OCI-LY1 (cell line): ENCODE measurements at regions not wholly inside any gene's neighbourhood (a gene's known extent, or its start where the extent isn't known, plus 50 kb on each side); places are given as distances from the start of the nearest gene placed in this dataset.

Experiments used
- H2AFZ ChIP-seq: fragments of 200-600 bp; sonication (generic), shearing (Covaris generic); 2 replicates; pipeline ENCODE4 v1.6.0; 2014; ENCODE audit warnings: antibody characterized with exemption, mild to moderate bottlenecking, low read length
- H3F3A ChIP-seq: fragments of 200-600 bp; sonication (generic), shearing (Covaris generic); 2 replicates; pipeline ENCODE4 v1.6.0; 2014; ENCODE audit warnings: mild to moderate bottlenecking, antibody characterized with exemption, low read length, moderate library complexity; ENCODE audit not compliant: insufficient read depth
- H3K27ac ChIP-seq: fragments of 200-600 bp; sonication (generic); 2 replicates; pipeline ENCODE4 v1.5.1; 2014; ENCODE audit warnings: low read length, mixed run types, mild to moderate bottlenecking, low read depth; ENCODE audit not compliant: poor library complexity, severe bottlenecking
- H3K27me3 ChIP-seq: fragments of 200-600 bp; sonication (generic); 2 replicates; pipeline ENCODE4 v1.6.0; 2014; ENCODE audit warnings: antibody characterized with exemption, mild to moderate bottlenecking, low read length, moderate library complexity; ENCODE audit not compliant: insufficient read depth
- H3K36me3 ChIP-seq: fragments of 200-600 bp; sonication (generic); 2 replicates; pipeline ENCODE4 v1.6.1; 2014; ENCODE audit warnings: mild to moderate bottlenecking, antibody characterized with exemption, low read length, moderate library complexity, mixed read lengths; ENCODE audit not compliant: insufficient read depth
- H3K4me1 ChIP-seq: fragments of 200-600 bp; sonication (generic); 2 replicates; pipeline ENCODE4 v1.5.1; 2014; ENCODE audit warnings: mild to moderate bottlenecking, low read length, moderate library complexity; ENCODE audit not compliant: insufficient read depth, severe bottlenecking
- H3K4me2 ChIP-seq: fragments of 200-600 bp; sonication (generic), shearing (Covaris generic); 2 replicates; pipeline ENCODE4 v1.6.1; 2014; ENCODE audit warnings: low read length
- H3K4me3 ChIP-seq: fragments of 200-600 bp; sonication (generic); 2 replicates; pipeline ENCODE4 v1.5.1; 2014; ENCODE audit warnings: low read length, low read depth, mild to moderate bottlenecking, mixed read lengths; ENCODE audit not compliant: poor library complexity, severe bottlenecking
- H3K79me2 ChIP-seq: fragments of 200-600 bp; shearing (Covaris generic); 2 replicates; pipeline ENCODE4 v1.6.1; 2016; ENCODE audit warnings: mixed run types, low read length, mixed read lengths; ENCODE audit not compliant: insufficient read depth
- H3K9ac ChIP-seq: fragments of 200-600 bp; sonication (generic), shearing (Covaris generic); 2 replicates; pipeline ENCODE4 v1.6.1; 2014; ENCODE audit warnings: mild to moderate bottlenecking, low read length, mixed read lengths
- H3K9me2 ChIP-seq: fragments of 200-600 bp; sonication (generic), shearing (Covaris generic); 2 replicates; pipeline ENCODE4 v1.6.1; 2014; ENCODE audit warnings: low read depth, mild to moderate bottlenecking, low read length, mixed read lengths
- H3K9me3 ChIP-seq: fragments of 200-600 bp; shearing (Covaris generic); 2 replicates; pipeline ENCODE4 v1.6.1; 2014; ENCODE audit warnings: low read length, mixed read lengths
- H4K20me1 ChIP-seq: fragments of 200-600 bp; sonication (generic), shearing (Covaris generic); 2 replicates; pipeline ENCODE4 v1.6.0; 2016; ENCODE audit warnings: mild to moderate bottlenecking, low read length; ENCODE audit not compliant: insufficient read depth
- CTCF ChIP-seq: fragments of 200-600 bp; sonication (generic), shearing (Covaris generic); IDR thresholded peaks from 2 replicates; pipeline ENCODE4 v1.5.1; 2017; ENCODE audit warnings: mild to moderate bottlenecking, antibody characterized with exemption, low read length, moderate library complexity, mixed read lengths
- EZH2 ChIP-seq: fragments of 200-600 bp; sonication (generic), shearing (Covaris generic); IDR thresholded peaks from 2 replicates; pipeline ENCODE4 v1.8.0; 2017; ENCODE audit warnings: borderline replicate concordance, mixed run types, mild to moderate bottlenecking, antibody characterized with exemption, low read length, moderate library complexity, mixed read lengths

- Histone ChIP-seq H3K79me2 (no peaks in the 10 kb centered on the region), H3F3A (no peaks in the 10 kb centered on the region), H3K4me2 (no peak overlapping the region), H2AFZ (peak overlapping the region; percentile 77), H3K4me3 (no peak overlapping the region), H3K27me3 (no peaks in the 10 kb centered on the region), H3K9me2 (no peaks in the 10 kb centered on the region), H3K9me3 (peaks cover 8% of the 10 kb centered on the region; the same call in 1 of the 2 replicates), H3K27ac (no peak overlapping the region), H3K9ac (no peak overlapping the region), H3K36me3 (no peaks in the 10 kb centered on the region), H4K20me1 (no peaks in the 10 kb centered on the region), H3K4me1 (peaks cover 2% of the 10 kb centered on the region)
- TF ChIP-seq CTCF (no peak), EZH2 (no peak)
Measured at GRCh38 chr13:65965501-65965900, 1264.6 kb downstream of the PCDH9 start.

- no peak overlapping the region for H3K4me2 ChIP-seq
- H3K79me2 ChIP-seq = no peaks in the 10 kb centered on the region
- H3F3A ChIP-seq = no peaks in the 10 kb centered on the region
- H3K9me3 ChIP-seq = peaks cover 13% of the 10 kb centered on the region; the same call in 1 of the 2 replicates
- 0 out of 2 replicates have a peak overlapping the region, but pooled peaks have one; percentile 45 for H2AFZ ChIP-seq
- H3K36me3 ChIP-seq = no peaks in the 10 kb centered on the region
- H3K4me3 ChIP-seq = no peak overlapping the region
- TF ChIP-seq EZH2 (no peak), CTCF (no peak)
- no peak overlapping the region for H3K9ac ChIP-seq
- H3K4me1 ChIP-seq = no peaks in the 10 kb centered on the region
- no peak overlapping the region for H3K27ac ChIP-seq
- no peaks in the 10 kb centered on the region for H3K27me3 ChIP-seq
- H4K20me1 ChIP-seq = no peaks in the 10 kb centered on the region
- no peaks in the 10 kb centered on the region for H3K9me2 ChIP-seq
Measured at GRCh38 chr13:65964672-65965071, 1265.5 kb downstream of the PCDH9 start.

- Histone ChIP-seq H4K20me1 (no peaks in the 10 kb centered on the region), H3K9ac (no peak overlapping the region), H3K79me2 (no peaks in the 10 kb centered on the region), H3K4me2 (no peak overlapping the region), H3K27me3 (no peaks in the 10 kb centered on the region), H3K4me1 (no peaks in the 10 kb centered on the region), H3K4me3 (no peak overlapping the region), H3K36me3 (no peaks in the 10 kb centered on the region), H3K9me2 (no peaks in the 10 kb centered on the region), H3K27ac (no peak overlapping the region), H3F3A (no peaks in the 10 kb centered on the region), H2AFZ (no peak overlapping the region), H3K9me3 (peaks cover 29% of the 10 kb centered on the region)
- TF ChIP-seq CTCF = no peak
- TF ChIP-seq EZH2 = no peak
Measured at GRCh38 chr13:65959305-65959704, 1270.8 kb downstream of the PCDH9 start.
